Mucosa of descending colon (tissue), 3 donors: ENCODE measurements at regions not wholly inside any gene's neighbourhood (a gene's known extent, or its start where the extent isn't known, plus 50 kb on each side); places are given as distances from the start of the nearest gene placed in this dataset.

Experiments used
- ATAC-seq: fragments of 200-7000 bp; cut with Tn5 transposase; one replicate; pipeline ENCODE4 v1.9.1; 2020; ENCODE audit warnings: mild to moderate bottlenecking, moderate library complexity
- DNase-seq, 3 donors: peaks; one replicate each; pipeline ENCODE4 v3.0.0-alpha.2; 2020
- H3K36me3 ChIP-seq: fragments of 200-600 bp; one replicate; pipeline ENCODE4 v1.8.0; 2021; ENCODE audit warnings: low read depth, mild to moderate bottlenecking
- H3K4me1 ChIP-seq: fragments of 200-600 bp; one replicate; pipeline ENCODE4 v1.8.0; 2021; ENCODE audit warnings: low read depth, mild to moderate bottlenecking
- H3K4me3 ChIP-seq: fragments of 200-600 bp; one replicate; pipeline ENCODE4 v1.8.0; 2021; ENCODE audit warnings: mild to moderate bottlenecking
- H3K9me3 ChIP-seq: fragments of 200-600 bp; one replicate; pipeline ENCODE4 v1.8.0; 2021; ENCODE audit warnings: mild to moderate bottlenecking
- intact Hi-C, 2 donors: fragments of 100-400 bp; cut with DNase I in 1 of 2; cut with micrococcal nuclease in 1 of 2; formaldehyde crosslinking; loops; one replicate each; pipeline versions ENCODE4 v1.11.0 to v1.11.1; 2022; cut with DNase I, micrococcal nuclease
- TF ChIP-seq, protein P1 (sequence below): fragments of 200-600 bp; IDR thresholded peaks from one replicate; pipeline ENCODE4 v1.8.0; 2022; ENCODE audit warnings: antibody characterized with exemption, mild to moderate bottlenecking
- donor health status: DM: no; HTN: no; CAD: no; lungs with moderate emphysema.
- donor health status: DM: no; HTN: no; CAD: no.
- donor health status: DM: no; HTN: yes; CAD: no.

DNA sequence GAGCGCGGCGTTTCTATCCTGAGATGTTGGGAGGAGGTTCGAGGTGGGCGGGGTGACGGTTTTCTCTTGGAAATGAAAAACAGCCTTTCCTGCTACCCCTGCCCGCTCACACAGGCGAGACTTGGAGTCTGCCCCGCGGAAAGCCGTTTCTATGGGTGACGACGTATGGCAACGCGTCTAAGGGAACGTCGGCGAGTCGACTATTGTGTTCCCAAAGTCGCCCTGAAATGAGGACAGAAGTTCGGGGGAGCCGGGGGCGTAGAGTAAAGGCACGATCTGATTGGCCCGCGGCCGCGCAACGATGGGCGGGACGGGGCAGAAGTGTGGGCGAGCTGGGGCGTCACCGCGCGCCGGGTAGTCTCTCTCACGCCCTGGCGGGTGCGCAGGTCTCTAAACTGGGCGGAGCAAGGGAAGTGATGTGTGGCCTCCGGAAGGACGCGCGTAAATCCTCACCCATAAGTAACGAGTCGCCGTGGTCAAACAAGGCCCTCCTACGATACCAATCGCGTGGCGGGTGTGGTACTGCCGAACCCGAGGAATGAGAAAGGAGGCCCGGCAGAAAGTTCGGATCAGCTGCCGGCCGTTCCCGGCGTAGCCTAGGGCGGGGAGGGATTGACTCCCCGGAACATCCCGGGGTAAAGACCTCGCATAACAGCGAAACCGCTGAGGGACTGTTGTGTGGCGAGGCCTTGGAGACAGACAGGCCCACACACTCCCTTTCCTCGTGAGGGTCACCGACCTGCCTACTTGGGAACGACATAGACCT is 89.6 kb downstream of the FAM161A start:
- ATAC-seq, result peak; percentile 99
- intact Hi-C loops, result no loop called here
- H3K4me1 ChIP-seq, result no peaks in the 10 kb centered on the region
- H3K36me3 ChIP-seq, result no peaks in the 10 kb centered on the region
- DNase-seq, result peak; percentile 97
- H3K4me3 ChIP-seq, result peak overlapping the region; percentile 48
- H3K9me3 ChIP-seq, result peaks cover 9% of the 10 kb centered on the region
- TF ChIP-seq, protein P1, sequence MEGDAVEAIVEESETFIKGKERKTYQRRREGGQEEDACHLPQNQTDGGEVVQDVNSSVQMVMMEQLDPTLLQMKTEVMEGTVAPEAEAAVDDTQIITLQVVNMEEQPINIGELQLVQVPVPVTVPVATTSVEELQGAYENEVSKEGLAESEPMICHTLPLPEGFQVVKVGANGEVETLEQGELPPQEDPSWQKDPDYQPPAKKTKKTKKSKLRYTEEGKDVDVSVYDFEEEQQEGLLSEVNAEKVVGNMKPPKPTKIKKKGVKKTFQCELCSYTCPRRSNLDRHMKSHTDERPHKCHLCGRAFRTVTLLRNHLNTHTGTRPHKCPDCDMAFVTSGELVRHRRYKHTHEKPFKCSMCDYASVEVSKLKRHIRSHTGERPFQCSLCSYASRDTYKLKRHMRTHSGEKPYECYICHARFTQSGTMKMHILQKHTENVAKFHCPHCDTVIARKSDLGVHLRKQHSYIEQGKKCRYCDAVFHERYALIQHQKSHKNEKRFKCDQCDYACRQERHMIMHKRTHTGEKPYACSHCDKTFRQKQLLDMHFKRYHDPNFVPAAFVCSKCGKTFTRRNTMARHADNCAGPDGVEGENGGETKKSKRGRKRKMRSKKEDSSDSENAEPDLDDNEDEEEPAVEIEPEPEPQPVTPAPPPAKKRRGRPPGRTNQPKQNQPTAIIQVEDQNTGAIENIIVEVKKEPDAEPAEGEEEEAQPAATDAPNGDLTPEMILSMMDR, result no peak

DNA sequence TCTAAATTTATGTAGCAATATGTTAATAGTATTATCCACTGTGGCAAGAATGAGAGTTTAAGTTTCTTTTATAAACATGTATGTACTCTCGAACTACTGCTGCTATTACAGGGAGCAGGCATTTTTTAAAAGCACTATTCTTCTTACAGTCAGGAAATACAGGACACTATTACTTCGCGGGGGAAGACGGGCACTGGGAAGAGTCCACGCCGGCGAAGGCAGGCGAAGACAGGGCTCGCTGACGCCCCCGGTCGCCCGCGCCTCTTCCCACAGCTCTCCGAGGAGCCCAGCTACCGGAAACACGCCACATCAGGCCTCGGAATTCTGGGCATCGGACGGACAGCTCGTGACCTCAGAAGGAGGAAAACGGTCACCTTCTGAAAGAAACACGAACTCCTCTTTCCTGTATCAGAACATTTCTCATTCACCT is 90.2 kb downstream of the FAM161A start:
- intact Hi-C loops, result no loop called here
- TF ChIP-seq, protein P1, result no peak
- no peaks in the 10 kb centered on the region for H3K4me1 ChIP-seq
- ATAC-seq, result peak; percentile 81
- DNase-seq, result peak; percentile 83 to 86 (median 86)
- peaks cover 9% of the 10 kb centered on the region for H3K9me3 ChIP-seq
- H3K4me3 ChIP-seq, result peak overlapping the region; percentile 48
- H3K36me3 ChIP-seq, result no peaks in the 10 kb centered on the region

DNA sequence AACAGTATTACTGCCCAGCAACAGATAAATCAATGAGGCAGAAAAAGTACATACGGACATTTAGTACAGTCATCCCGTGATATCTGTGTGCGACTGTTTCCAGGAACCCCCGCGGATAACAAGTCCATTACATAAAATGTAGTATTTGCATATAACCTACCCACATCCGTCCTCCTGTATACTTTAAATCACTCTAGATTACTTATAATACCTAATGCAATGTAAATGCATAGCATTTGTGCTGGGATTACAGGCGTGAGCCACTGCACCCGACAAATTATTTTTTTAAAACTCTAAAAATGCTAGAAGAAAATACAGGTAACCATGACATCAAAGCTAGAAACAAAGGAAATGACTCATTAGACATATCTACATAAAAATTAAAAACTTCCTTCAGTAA is 91.6 kb downstream of the FAM161A start:
- Histone ChIP-seq H3K9me3 (peaks cover 9% of the 10 kb centered on the region), H3K4me3 (no peak overlapping the region), H3K4me1 (no peaks in the 10 kb centered on the region), H3K36me3 (no peaks in the 10 kb centered on the region)
- intact Hi-C loops, result no loop called here
- ATAC-seq (no peak), DNase-seq (no peak)
- TF ChIP-seq, protein P1, result no peak

DNA sequence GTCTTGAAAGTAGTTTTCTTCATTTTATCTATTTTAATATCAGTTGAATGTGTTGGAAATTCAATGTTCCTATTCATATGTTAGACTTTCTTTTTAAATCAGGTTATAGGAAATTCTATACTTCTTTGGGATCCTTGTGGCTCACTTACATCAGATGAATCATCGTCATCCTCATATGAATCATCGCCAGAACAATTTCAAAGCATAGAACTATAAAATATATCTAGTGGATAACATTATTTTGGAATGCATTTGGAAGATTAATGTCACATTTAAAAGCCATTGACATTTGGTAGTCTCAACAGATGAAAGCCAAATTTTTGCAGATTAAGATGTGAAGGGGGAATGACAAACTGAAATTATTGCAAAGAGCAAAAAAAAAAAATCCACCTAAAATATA is 94.1 kb downstream of the FAM161A start:
- TF ChIP-seq, protein P1, result no peak
- ATAC-seq, result no peak
- H3K36me3 ChIP-seq, result no peaks in the 10 kb centered on the region
- no peak overlapping the region for H3K4me3 ChIP-seq
- intact Hi-C loops, result no loop called here
- no peak for DNase-seq
- H3K9me3 ChIP-seq, result peaks cover 2% of the 10 kb centered on the region
- no peaks in the 10 kb centered on the region for H3K4me1 ChIP-seq

DNA sequence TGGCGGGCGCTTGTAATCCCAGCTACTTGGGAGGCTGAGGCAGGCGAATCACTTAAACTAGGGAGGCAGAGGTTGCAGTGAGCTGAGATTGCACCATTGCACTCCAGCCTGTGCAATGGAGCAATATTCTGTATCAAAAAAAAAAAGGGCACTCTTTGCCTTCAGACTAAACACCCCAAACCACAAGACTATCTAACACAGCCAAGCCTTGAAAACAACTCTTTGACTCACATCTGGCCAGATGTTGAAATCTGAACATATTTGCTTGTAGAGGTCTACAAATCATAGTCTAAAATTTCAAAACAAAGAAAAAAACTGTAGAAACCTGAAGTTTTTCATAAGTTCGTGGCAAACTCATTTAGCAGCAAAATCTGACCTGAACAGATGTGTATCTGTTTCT is 94.9 kb downstream of the FAM161A start:
- ATAC-seq, result no peak
- no peaks in the 10 kb centered on the region for H3K4me1 ChIP-seq
- no peak overlapping the region for H3K4me3 ChIP-seq
- no peaks in the 10 kb centered on the region for H3K36me3 ChIP-seq
- peaks cover 2% of the 10 kb centered on the region for H3K9me3 ChIP-seq
- DNase-seq, result no peak
- intact Hi-C loops, result no loop called here
- TF ChIP-seq, protein P1, result no peak
